Astrocyte (in vitro differentiated cells and primary cell): ENCODE measurements at regions not wholly inside any gene's neighbourhood (a gene's known extent, or its start where the extent isn't known, plus 50 kb on each side); places are given as distances from the start of the nearest gene placed in this dataset.

Source experiments
- CTCF ChIP-seq: IDR thresholded peaks from 2 replicates; pipeline ENCODE4 v1.5.1; 2011; ENCODE audit warnings: low read depth, mild to moderate bottlenecking, inconsistent platforms, low read length, moderate library complexity; ENCODE audit not compliant: insufficient read depth
- EZH2 ChIP-seq: IDR thresholded peaks from 2 replicates; pipeline ENCODE4 v1.6.1; 2012; ENCODE audit warnings: mild to moderate bottlenecking, low read length, inconsistent platforms; ENCODE audit not compliant: insufficient read depth

- TF ChIP-seq CTCF, result no peak
- TF ChIP-seq EZH2, result no peak
Observed at GRCh38 chrX:126489116-126489695, 63.4 kb downstream of the DCAF12L1 start.
